OCI-LY1 (cell line): ENCODE measurements at regions not wholly inside any gene's neighbourhood (a gene's known extent, or its start where the extent isn't known, plus 50 kb on each side); places are given as distances from the start of the nearest gene placed in this dataset.

Source experiments
- CTCF ChIP-seq: fragments of 200-600 bp; sonication (generic), shearing (Covaris generic); IDR thresholded peaks from 2 replicates; pipeline ENCODE4 v1.5.1; 2017; ENCODE audit warnings: mild to moderate bottlenecking, antibody characterized with exemption, low read length, moderate library complexity, mixed read lengths
- EZH2 ChIP-seq: fragments of 200-600 bp; sonication (generic), shearing (Covaris generic); IDR thresholded peaks from 2 replicates; pipeline ENCODE4 v1.8.0; 2017; ENCODE audit warnings: borderline replicate concordance, mixed run types, mild to moderate bottlenecking, antibody characterized with exemption, low read length, moderate library complexity, mixed read lengths

GRCh38 chr18:32870611-32871010 is 97.8 kb upstream of the KLHL14 start:
- TF ChIP-seq CTCF (no peak), EZH2 (no peak)
